GM06990 (cell line): ENCODE measurements at regions not wholly inside any gene's neighbourhood (a gene's known extent, or its start where the extent isn't known, plus 50 kb on each side); places are given as distances from the start of the nearest gene placed in this dataset.

Experiments
- DNase-seq: peaks from one replicate; pipeline ENCODE4 v3.0.0-alpha.2; 2011; ENCODE audit not compliant: insufficient read length; ENCODE audit errors: extremely low read depth
- H3K27me3 ChIP-seq: replicated peaks from 2 replicates; pipeline ENCODE4 v1.6.0; 2011; ENCODE audit warnings: low read length; ENCODE audit not compliant: control insufficient read depth, insufficient read depth
- H3K36me3 ChIP-seq: 2 replicates; pipeline ENCODE4 v1.5.1; 2011; ENCODE audit warnings: low read length; ENCODE audit not compliant: control insufficient read depth, insufficient read depth
- H3K4me3 ChIP-seq: replicated peaks from 2 replicates; pipeline ENCODE4 v1.5.1; 2011; ENCODE audit warnings: low read depth, mild to moderate bottlenecking, control low read depth, low read length
- TF ChIP-seq, protein P1 (sequence below): IDR thresholded peaks from 2 replicates; pipeline ENCODE4 v1.5.1; 2011; ENCODE audit warnings: low read length, control low read depth, mild to moderate bottlenecking, inconsistent platforms; ENCODE audit not compliant: insufficient read depth, poor library complexity, severe bottlenecking

DNA sequence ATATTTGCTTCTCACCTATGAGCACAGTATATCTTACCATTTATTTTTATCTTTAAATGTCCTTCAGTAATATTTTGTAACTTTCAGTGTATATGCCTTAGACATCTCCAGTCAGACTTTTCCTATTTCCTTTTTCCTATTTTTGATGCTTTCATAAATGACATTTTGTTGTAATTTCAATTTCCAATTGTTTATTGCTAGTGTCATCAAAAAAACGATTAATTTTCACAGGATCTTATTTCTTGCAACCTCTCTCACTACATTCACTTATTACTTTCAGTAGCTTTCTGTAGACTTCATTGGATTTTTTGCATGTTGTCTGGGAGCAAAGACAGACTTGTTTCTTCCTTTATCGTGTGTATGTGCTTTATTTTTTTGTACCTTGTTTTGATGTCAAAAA, 602.4 kb downstream of the AJAP1 start:
- no peak for DNase-seq
- no peaks in the 10 kb centered on the region for H3K36me3 ChIP-seq
- TF ChIP-seq, protein P1, sequence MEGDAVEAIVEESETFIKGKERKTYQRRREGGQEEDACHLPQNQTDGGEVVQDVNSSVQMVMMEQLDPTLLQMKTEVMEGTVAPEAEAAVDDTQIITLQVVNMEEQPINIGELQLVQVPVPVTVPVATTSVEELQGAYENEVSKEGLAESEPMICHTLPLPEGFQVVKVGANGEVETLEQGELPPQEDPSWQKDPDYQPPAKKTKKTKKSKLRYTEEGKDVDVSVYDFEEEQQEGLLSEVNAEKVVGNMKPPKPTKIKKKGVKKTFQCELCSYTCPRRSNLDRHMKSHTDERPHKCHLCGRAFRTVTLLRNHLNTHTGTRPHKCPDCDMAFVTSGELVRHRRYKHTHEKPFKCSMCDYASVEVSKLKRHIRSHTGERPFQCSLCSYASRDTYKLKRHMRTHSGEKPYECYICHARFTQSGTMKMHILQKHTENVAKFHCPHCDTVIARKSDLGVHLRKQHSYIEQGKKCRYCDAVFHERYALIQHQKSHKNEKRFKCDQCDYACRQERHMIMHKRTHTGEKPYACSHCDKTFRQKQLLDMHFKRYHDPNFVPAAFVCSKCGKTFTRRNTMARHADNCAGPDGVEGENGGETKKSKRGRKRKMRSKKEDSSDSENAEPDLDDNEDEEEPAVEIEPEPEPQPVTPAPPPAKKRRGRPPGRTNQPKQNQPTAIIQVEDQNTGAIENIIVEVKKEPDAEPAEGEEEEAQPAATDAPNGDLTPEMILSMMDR: no peak

DNA sequence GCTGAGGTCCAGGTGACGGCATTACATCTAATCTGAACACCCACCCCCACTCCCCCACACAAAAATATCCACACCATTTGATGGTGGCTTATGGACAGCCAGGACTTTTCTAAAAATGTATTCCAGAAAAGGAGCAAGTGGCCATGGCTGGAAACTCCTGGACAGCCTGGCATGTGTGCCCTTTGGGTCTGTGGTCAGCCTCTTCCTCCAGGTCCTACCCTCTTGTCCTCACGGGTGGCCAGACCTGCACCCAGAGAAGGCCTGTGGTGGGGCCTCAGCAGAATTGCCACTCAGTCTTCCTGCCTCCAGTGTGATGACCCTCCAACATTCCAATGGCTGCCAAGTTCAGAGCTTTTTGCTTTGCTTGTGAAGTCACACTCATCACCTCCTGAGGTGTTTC, 600.6 kb downstream of the AJAP1 start:
- TF ChIP-seq, protein P1: no peak
- Histone ChIP-seq H3K27me3 (no peaks in the 10 kb centered on the region), H3K4me3 (no peak overlapping the region), H3K36me3 (no peaks in the 10 kb centered on the region)
- no peak for DNase-seq

More for the DNA sequence above, 602.4 kb downstream of the AJAP1 start:
- Histone ChIP-seq H3K4me3 (no peak overlapping the region), H3K27me3 (no peaks in the 10 kb centered on the region)

DNA sequence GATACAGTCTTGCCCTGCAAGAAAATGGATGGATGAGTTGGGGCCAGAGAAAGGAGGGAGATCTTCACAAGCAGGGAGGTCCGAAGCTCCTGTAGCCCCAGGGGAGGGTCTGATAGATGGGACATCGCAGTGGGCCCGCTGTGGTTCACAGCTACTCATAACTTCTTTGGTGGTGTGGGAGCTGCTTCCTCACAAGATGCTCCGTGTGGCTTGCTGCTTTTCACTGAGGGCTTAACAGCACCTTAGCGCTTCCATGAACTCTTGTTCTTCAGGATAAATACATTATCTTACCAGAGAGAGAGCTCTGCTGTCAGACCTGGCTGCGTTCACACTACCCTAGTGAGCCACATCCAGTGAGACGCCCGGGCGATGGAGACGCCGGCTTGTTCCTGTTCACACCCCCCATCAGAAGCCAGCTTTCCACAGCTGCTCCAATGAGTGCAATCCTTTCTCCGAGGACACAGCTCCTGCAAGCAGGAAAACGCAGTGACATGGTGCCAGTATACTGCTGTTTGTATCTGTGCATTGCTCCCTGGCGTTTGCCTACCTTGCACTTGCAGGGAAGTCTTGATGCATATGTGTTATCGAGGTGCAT, 599.8 kb downstream of the AJAP1 start:
- no peaks in the 10 kb centered on the region for H3K27me3 ChIP-seq
- no peaks in the 10 kb centered on the region for H3K36me3 ChIP-seq
- TF ChIP-seq, protein P1: no peak
- DNase-seq: no peak
- no peak overlapping the region for H3K4me3 ChIP-seq

DNA sequence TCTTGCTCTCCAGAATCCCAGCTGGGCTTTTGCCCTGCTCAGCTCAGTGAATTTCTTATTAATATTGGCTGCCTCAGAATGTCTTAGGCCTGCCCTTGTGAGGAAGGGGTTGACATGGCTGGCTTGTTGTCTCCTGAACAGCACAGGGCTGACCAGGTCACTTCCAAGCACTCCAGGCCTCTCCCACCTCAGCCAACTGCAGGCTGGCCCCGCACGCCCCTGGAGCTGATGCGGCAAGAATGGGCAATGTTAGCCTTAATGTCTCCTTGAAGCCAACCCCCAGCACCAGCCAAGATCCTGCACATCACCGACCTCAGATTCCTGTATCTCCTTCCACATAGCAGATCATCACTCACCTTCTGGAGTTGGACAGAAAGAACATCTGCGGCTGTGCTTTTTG, 598.6 kb downstream of the AJAP1 start:
- no peaks in the 10 kb centered on the region for H3K36me3 ChIP-seq
- no peaks in the 10 kb centered on the region for H3K27me3 ChIP-seq
- no peak for DNase-seq
- no peak overlapping the region for H3K4me3 ChIP-seq
- TF ChIP-seq, protein P1: no peak

DNA sequence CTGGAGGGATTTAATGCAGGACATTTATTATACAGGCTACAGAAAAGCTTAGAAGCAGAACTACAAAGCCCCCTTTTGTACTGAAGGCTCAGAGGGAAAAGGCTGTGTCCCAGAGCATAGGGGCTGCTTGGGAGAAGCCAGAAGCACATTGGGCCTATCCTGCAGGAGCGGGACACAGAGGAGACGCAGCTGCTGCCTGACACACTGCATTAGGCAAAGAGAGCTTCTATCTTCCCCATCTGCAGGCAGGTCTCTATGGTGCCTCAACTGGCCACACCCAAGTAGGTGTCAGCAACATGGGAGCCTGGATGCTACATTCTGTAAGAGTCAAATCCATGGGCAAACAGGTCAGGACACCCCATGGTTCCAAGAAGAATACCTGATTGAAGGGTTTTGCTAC, 595.9 kb downstream of the AJAP1 start:
- TF ChIP-seq, protein P1: no peak
- DNase-seq: no peak
- H3K4me3 ChIP-seq: no peak overlapping the region
- no peaks in the 10 kb centered on the region for H3K36me3 ChIP-seq
- no peaks in the 10 kb centered on the region for H3K27me3 ChIP-seq

DNA sequence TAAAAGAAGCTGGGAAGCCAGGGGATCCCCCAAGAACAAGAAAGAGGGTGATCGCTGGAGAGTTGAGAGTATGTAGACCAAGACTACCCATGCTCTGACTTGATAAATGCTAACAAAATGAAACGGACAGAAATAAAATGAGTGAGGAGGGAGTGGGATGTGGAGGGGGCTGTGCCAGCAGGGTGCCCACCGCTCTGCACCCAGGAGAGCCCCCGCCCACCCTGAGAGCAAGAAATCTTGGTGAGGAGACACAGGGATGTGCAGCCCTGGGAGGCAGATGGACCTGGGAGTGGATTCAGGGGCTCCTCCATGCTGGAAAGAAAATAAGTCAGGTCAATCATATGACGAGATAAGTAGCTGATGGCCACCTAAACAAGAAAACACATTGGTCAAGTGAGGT, 590.9 kb downstream of the AJAP1 start:
- Histone ChIP-seq H3K36me3 (no peaks in the 10 kb centered on the region), H3K27me3 (no peaks in the 10 kb centered on the region), H3K4me3 (no peak overlapping the region)
- TF ChIP-seq, protein P1: no peak
- DNase-seq: no peak
